ENCODE measurements at regions not wholly inside any gene's neighbourhood (a gene's known extent, or its start where the extent isn't known, plus 50 kb on each side); places are given as distances from the start of the nearest gene placed in this dataset.
A peak's percentile ranks its signal among the peaks of the same experiment; 100 is the strongest.

GRCh38 chr2:184067502-184067901, 530.8 kb upstream of the ZNF804A start:
- DNase-seq = no peak
- Histone ChIP-seq H3K4me1 (no peaks in the 10 kb centered on the region), H3K4me3 (no peak overlapping the region), H3K36me3 (no peaks in the 10 kb centered on the region), H3K9me3 (no peaks in the 10 kb centered on the region), H3K27ac (no peak overlapping the region), H3K27me3 (no peaks in the 10 kb centered on the region)
- TF ChIP-seq CTCF (IDR thresholded peaks at IDR 0.05) (peak in 2 of 6 experiments; percentile 11 to 12), POLR2A (IDR thresholded peaks at IDR 0.05) (no peak)

- no peak overlapping the region for H3K27ac ChIP-seq
- no peak for DNase-seq
- no peaks in the 10 kb centered on the region for H3K36me3 ChIP-seq
- no peaks in the 10 kb centered on the region for H3K4me1 ChIP-seq
- H3K4me3 ChIP-seq = no peak overlapping the region
- H3K27me3 ChIP-seq = no peaks in the 10 kb centered on the region
- no peak for TF ChIP-seq POLR2A (IDR thresholded peaks at IDR 0.05)
- no peak for TF ChIP-seq CTCF (IDR thresholded peaks at IDR 0.05)
- no peaks in the 10 kb centered on the region for H3K9me3 ChIP-seq
Measured at GRCh38 chr2:184072470-184072869, 525.9 kb upstream of the ZNF804A start.

- Histone ChIP-seq H3K27ac (no peak overlapping the region), H3K27me3 (no peaks in the 10 kb centered on the region), H3K9me3 (no peaks in the 10 kb centered on the region), H3K36me3 (no peaks in the 10 kb centered on the region), H3K4me3 (no peak overlapping the region), H3K4me1 (no peaks in the 10 kb centered on the region)
- TF ChIP-seq CTCF (IDR thresholded peaks at IDR 0.05) = no peak
- TF ChIP-seq POLR2A (IDR thresholded peaks at IDR 0.05) = no peak
- DNase-seq = no peak
Measured at GRCh38 chr2:184078496-184078895, 519.8 kb upstream of the ZNF804A start.

- TF ChIP-seq CTCF (IDR thresholded peaks at IDR 0.05) = no peak
- no peak for TF ChIP-seq POLR2A (IDR thresholded peaks at IDR 0.05)
- no peaks in the 10 kb centered on the region for H3K9me3 ChIP-seq
- no peaks in the 10 kb centered on the region for H3K36me3 ChIP-seq
Measured at GRCh38 chr2:184091456-184091855, 506.9 kb upstream of the ZNF804A start.

GRCh38 chr2:184113696-184114403, 484.5 kb upstream of the ZNF804A start:
- no peak for DNase-seq
- Histone ChIP-seq H3K27ac (no peak overlapping the region), H3K27me3 (no peaks in the 10 kb centered on the region), H3K9me3 (no peaks in the 10 kb centered on the region), H3K4me1 (no peaks in the 10 kb centered on the region), H3K4me3 (no peak overlapping the region), H3K36me3 (no peaks in the 10 kb centered on the region)
- TF ChIP-seq CTCF (IDR thresholded peaks at IDR 0.05) = no peak
- no peak for TF ChIP-seq POLR2A (IDR thresholded peaks at IDR 0.05)

More at GRCh38 chr2:184091456-184091855, 506.9 kb upstream of the ZNF804A start:
- no peaks in the 10 kb centered on the region for H3K27me3 ChIP-seq
- no peak for DNase-seq
- H3K4me1 ChIP-seq = no peaks in the 10 kb centered on the region
- no peak overlapping the region for H3K4me3 ChIP-seq
- H3K27ac ChIP-seq = no peak overlapping the region

All from Peyer's patch (tissue), 4 donors.